ENCODE measurements at regions not wholly inside any gene's neighbourhood (a gene's known extent, or its start where the extent isn't known, plus 50 kb on each side); places are given as distances from the start of the nearest gene placed in this dataset.

GRCh38 chr18:43720041-43720440 is 442.8 kb upstream of the SYT4 start:
- no peaks in the 10 kb centered on the region for H4K20me1 ChIP-seq (ENCODE audit: control insufficient read depth, extremely low read depth, insufficient read depth, low read length)
- H3K4me1 ChIP-seq (ENCODE audit: control insufficient read depth, extremely low read depth, insufficient read depth, low read length): no peaks in the 10 kb centered on the region
- no peaks in the 10 kb centered on the region for H3K9me3 ChIP-seq (ENCODE audit: control insufficient read depth, low read depth, low read length)
- no peak overlapping the region for H3K9ac ChIP-seq (ENCODE audit: control insufficient read depth, extremely low read depth, insufficient read depth, low read length)
- no peak overlapping the region for H2AFZ ChIP-seq (ENCODE audit: control insufficient read depth, low read length)
- H3K27ac ChIP-seq (ENCODE audit: control insufficient read depth, insufficient read depth, low read length): no peak overlapping the region
- H3K36me3 ChIP-seq (ENCODE audit: control insufficient read depth in 2 of 2, extremely low read depth in 1 of 2, insufficient read depth in 2 of 2, low read length in 2 of 2): no peaks in the 10 kb centered on the region
- DNase-seq (ENCODE audit: low read depth, low spot score) (no peak), FAIRE-seq (no peak)
- H3K4me3 ChIP-seq (ENCODE audit: control insufficient read depth in 2 of 3, extremely low read depth in 1 of 3, insufficient read depth in 2 of 3, low read depth in 1 of 3, low read length in 3 of 3): no peak overlapping the region
- H3K27me3 ChIP-seq (ENCODE audit: control insufficient read depth, extremely low read depth, insufficient read depth, low read length): no peaks in the 10 kb centered on the region
- no peaks in the 10 kb centered on the region for H3K79me2 ChIP-seq (ENCODE audit: control insufficient read depth, insufficient read depth, low read length)
- no peak for TF ChIP-seq EZH2 (IDR thresholded peaks at IDR 0.05; ENCODE audit: low read length)
- no peak for TF ChIP-seq CTCF (optimal IDR thresholded peaks at IDR 0.05 in 1 of 3, IDR thresholded peaks at IDR 0.05 in 1 of 3, conservative IDR thresholded peaks at IDR 0.05 in 1 of 3; ENCODE audit: extremely low read depth in 1 of 3, insufficient read depth in 2 of 3, low read length in 3 of 3)
- no peaks in the 10 kb centered on the region for H3K9me1 ChIP-seq (ENCODE audit: control insufficient read depth, extremely low read depth, insufficient read depth, low read length)
- no peak overlapping the region for H3K4me2 ChIP-seq (ENCODE audit: control insufficient read depth, extremely low read depth, insufficient read depth, low read depth, low read length)
- dilution Hi-C loops (cut with MboI; ENCODE audit: extremely low pct_ligation_motif_present, low sequenced_read_pairs): no loop called here

- Histone ChIP-seq H3K4me3 (ENCODE audit: control insufficient read depth in 2 of 3, extremely low read depth in 1 of 3, insufficient read depth in 2 of 3, low read depth in 1 of 3, low read length in 3 of 3) (no peak overlapping the region), H4K20me1 (ENCODE audit: control insufficient read depth, extremely low read depth, insufficient read depth, low read length) (no peaks in the 10 kb centered on the region), H3K27ac (ENCODE audit: control insufficient read depth, insufficient read depth, low read length) (no peak overlapping the region), H3K4me1 (ENCODE audit: control insufficient read depth, extremely low read depth, insufficient read depth, low read length) (no peaks in the 10 kb centered on the region), H2AFZ (ENCODE audit: control insufficient read depth, low read length) (no peak overlapping the region), H3K79me2 (ENCODE audit: control insufficient read depth, insufficient read depth, low read length) (no peaks in the 10 kb centered on the region), H3K9me1 (ENCODE audit: control insufficient read depth, extremely low read depth, insufficient read depth, low read length) (no peaks in the 10 kb centered on the region), H3K9ac (ENCODE audit: control insufficient read depth, extremely low read depth, insufficient read depth, low read length) (no peak overlapping the region), H3K36me3 (ENCODE audit: control insufficient read depth in 2 of 2, extremely low read depth in 1 of 2, insufficient read depth in 2 of 2, low read length in 2 of 2) (no peaks in the 10 kb centered on the region), H3K9me3 (ENCODE audit: control insufficient read depth, low read depth, low read length) (no peaks in the 10 kb centered on the region), H3K4me2 (ENCODE audit: control insufficient read depth, extremely low read depth, insufficient read depth, low read depth, low read length) (no peak overlapping the region), H3K27me3 (ENCODE audit: control insufficient read depth, extremely low read depth, insufficient read depth, low read length) (no peaks in the 10 kb centered on the region)
- FAIRE-seq: no peak
- dilution Hi-C loops (cut with MboI; ENCODE audit: extremely low pct_ligation_motif_present, low sequenced_read_pairs): no loop called here
- DNase-seq (ENCODE audit: low read depth, low spot score): no peak
- TF ChIP-seq CTCF (optimal IDR thresholded peaks at IDR 0.05 in 1 of 3, IDR thresholded peaks at IDR 0.05 in 1 of 3, conservative IDR thresholded peaks at IDR 0.05 in 1 of 3; ENCODE audit: extremely low read depth in 1 of 3, insufficient read depth in 2 of 3, low read length in 3 of 3) (no peak), EZH2 (IDR thresholded peaks at IDR 0.05; ENCODE audit: low read length) (no peak)
Measured at GRCh38 chr18:43735570-43735969, 458.3 kb upstream of the SYT4 start.

Data from keratinocyte (primary cell).